Sciatic nerve (tissue), 2 donors: ENCODE measurements at regions not wholly inside any gene's neighbourhood (a gene's known extent, or its start where the extent isn't known, plus 50 kb on each side); places are given as distances from the start of the nearest gene placed in this dataset.
"Not testable (repeated sequence)": the region's sequence is repeated elsewhere in the genome, so short reads cannot be mapped to it uniquely, and the experiment has no call there.

Source experiments
- ATAC-seq: fragments of 200-7000 bp; cut with Tn5 transposase; one replicate; pipeline ENCODE4 v1.9.1; 2020; ENCODE audit warnings: mild to moderate bottlenecking, moderate library complexity
- DNase-seq: peaks from one replicate; pipeline ENCODE4 v3.0.0-alpha.2; 2020; ENCODE audit warnings: low spot score
- intact Hi-C: fragments of 100-400 bp; cut with DNase I; formaldehyde crosslinking; loops from one replicate; pipeline ENCODE4 v1.14.2; 2022
- donor health status: DM: no; HTN: no; CAD: no.
- donor health status: DM: no; HTN: no; CAD: no.

- DNase-seq (no peak), ATAC-seq (peak; percentile 83)
- intact Hi-C loops, result loop anchor here (5.0 kb wide), 1 partner anchor 636 kb away; no protein-coding TSS in a partner anchor
Observed at GRCh38 chr3:106428565-106428994, 559.8 kb upstream of the CBLB start.

GRCh38 chr3:106431721-106432120 lies 562.9 kb upstream of the CBLB start:
- intact Hi-C loops, result no loop called here
- no peak for DNase-seq
- peak; percentile 24 for ATAC-seq

GRCh38 chr3:106435899-106436453 lies 567.2 kb upstream of the CBLB start:
- intact Hi-C loops, result no loop called here
- no peak for DNase-seq
- ATAC-seq, result no peak

- intact Hi-C loops, result no loop called here
- DNase-seq (no peak), ATAC-seq (no peak)
Observed at GRCh38 chr3:106438887-106439286, 570.1 kb upstream of the CBLB start.

GRCh38 chr3:106440672-106441071 lies 571.9 kb upstream of the CBLB start:
- DNase-seq (no peak), ATAC-seq (no peak)
- intact Hi-C loops, result no loop called here

GRCh38 chr3:106446271-106446670 lies 577.5 kb upstream of the CBLB start:
- ATAC-seq (no peak), DNase-seq (no peak)
- intact Hi-C loops, result no loop called here

GRCh38 chr3:106447723-106448301 lies 579.0 kb upstream of the CBLB start:
- ATAC-seq (peak; percentile 17), DNase-seq (no peak)
- intact Hi-C loops, result no loop called here

- intact Hi-C loops, DNase-seq, ATAC-seq: not testable (repeated sequence)
Observed at GRCh38 chr3:106448372-106448966, 579.7 kb upstream of the CBLB start.

GRCh38 chr3:106452096-106452495 lies 583.3 kb upstream of the CBLB start:
- no peak for ATAC-seq
- intact Hi-C loops, result no loop called here
- no peak for DNase-seq

GRCh38 chr3:106454497-106454896 lies 585.7 kb upstream of the CBLB start:
- no peak for ATAC-seq
- DNase-seq, result no peak
- intact Hi-C loops, result no loop called here

GRCh38 chr3:106457281-106458180 lies 588.7 kb upstream of the CBLB start:
- ATAC-seq, result peak; percentile 88
- DNase-seq, result no peak
- intact Hi-C loops, result no loop called here

- DNase-seq, result no peak
- ATAC-seq, result no peak
- intact Hi-C loops, result no loop called here
Observed at GRCh38 chr3:106458952-106459351, 590.1 kb upstream of the CBLB start.

GRCh38 chr3:106466881-106467280 lies 598.1 kb upstream of the CBLB start:
- peak; percentile 10 for ATAC-seq
- intact Hi-C loops, result no loop called here
- no peak for DNase-seq

- intact Hi-C loops, result no loop called here
- no peak for ATAC-seq
- DNase-seq, result no peak
Observed at GRCh38 chr3:106473576-106474475, 605.0 kb upstream of the CBLB start.

GRCh38 chr3:106482451-106482850 lies 613.6 kb upstream of the CBLB start:
- no peak for DNase-seq
- ATAC-seq, result no peak
- intact Hi-C loops, result no loop called here

GRCh38 chr3:106485217-106485616 lies 616.4 kb upstream of the CBLB start:
- intact Hi-C loops, result no loop called here
- ATAC-seq, result peak; percentile 65
- no peak for DNase-seq

GRCh38 chr3:106485802-106486201 lies 617.0 kb upstream of the CBLB start:
- intact Hi-C loops, result no loop called here
- DNase-seq, result no peak
- ATAC-seq, result no peak

- ATAC-seq, intact Hi-C loops: not testable (repeated sequence)
Observed at GRCh38 chr3:106486945-106487639, 618.3 kb upstream of the CBLB start.

More at GRCh38 chr3:106486945-106487639, 618.3 kb upstream of the CBLB start:
- not testable (repeated sequence) for DNase-seq
